A673 (cell line): ENCODE measurements at regions not wholly inside any gene's neighbourhood (a gene's known extent, or its start where the extent isn't known, plus 50 kb on each side); places are given as distances from the start of the nearest gene placed in this dataset.

Source experiments
- BruUV-seq: library from RNA; stranded (reverse); fragments of 400-500 nt; replicated peaks from 2 replicates; lab custom pipeline; 2021; lab: Mats Ljungman, UMichigan
- CTCF ChIA-PET: fragments of 300-600 bp; sonication (Branson Sonifier 250); formaldehyde crosslinking; loops from one replicate; lab custom pipeline; 2022; ENCODE audit warnings: antibody characterized with exemption; lab: Charles Lee
- POLR2A ChIA-PET: fragments of 300-600 bp; sonication (Branson Sonifier 250); formaldehyde crosslinking; loops from one replicate; lab custom pipeline; 2022; ENCODE audit warnings: antibody characterized with exemption; ENCODE audit not compliant: low non-redundant PET; lab: Charles Lee
- DNase-seq: peaks from one replicate; pipeline ENCODE4 v3.0.0-alpha.2; 2015; ENCODE audit warnings: low spot score
- H3K27ac ChIP-seq: fragments of 200-600 bp; sonication (generic); 2 replicates; pipeline ENCODE4 v1.5.1; 2016; ENCODE audit warnings: mixed run types, low read depth, mild to moderate bottlenecking, mixed read lengths, antibody characterized with exemption, low read length; ENCODE audit not compliant: poor library complexity, severe bottlenecking
- H3K27me3 ChIP-seq: fragments of 200-600 bp; sonication (generic); replicated peaks from 2 replicates; pipeline ENCODE4 v1.6.1; 2017; ENCODE audit warnings: mixed run types, low read depth, mild to moderate bottlenecking, mixed read lengths, antibody characterized with exemption, low read length; ENCODE audit not compliant: insufficient read depth, poor library complexity
- H3K36me3 ChIP-seq: fragments of 200-600 bp; sonication (generic); 2 replicates; pipeline ENCODE4 v1.6.1; 2016; ENCODE audit warnings: mixed run types, mild to moderate bottlenecking, mixed read lengths, antibody characterized with exemption, low read length; ENCODE audit not compliant: insufficient read depth, poor library complexity, severe bottlenecking
- H3K4me1 ChIP-seq: fragments of 200-600 bp; sonication (generic); 2 replicates; pipeline ENCODE4 v1.6.1; 2017; ENCODE audit warnings: mixed run types, mild to moderate bottlenecking, mixed read lengths, antibody characterized with exemption, low read length; ENCODE audit not compliant: insufficient read depth, poor library complexity, severe bottlenecking
- H3K4me3 ChIP-seq: fragments of 200-600 bp; sonication (generic); 2 replicates; pipeline ENCODE4 v1.5.1; 2016; ENCODE audit warnings: low read depth, mixed run types, mild to moderate bottlenecking, mixed read lengths, low read length; ENCODE audit not compliant: poor library complexity, severe bottlenecking
- H3K9me3 ChIP-seq: fragments of 200-600 bp; sonication (generic); 2 replicates; pipeline ENCODE4 v1.6.1; 2016; ENCODE audit warnings: mixed run types, low read depth, mild to moderate bottlenecking, mixed read lengths, antibody characterized with exemption, low read length; ENCODE audit not compliant: poor library complexity, severe bottlenecking
- EZH2 ChIP-seq: fragments of 200-600 bp; sonication (generic); IDR thresholded peaks from 2 replicates; pipeline ENCODE4 v1.6.1; 2017; ENCODE audit warnings: borderline replicate concordance, low read depth, mild to moderate bottlenecking, mixed read lengths, antibody characterized with exemption, low read length; ENCODE audit not compliant: poor library complexity, severe bottlenecking
- intact Hi-C: fragments of 100-400 bp; cut with micrococcal nuclease; formaldehyde crosslinking; loops from one replicate; pipeline ENCODE4 v1.10.0; 2022; ENCODE audit not compliant: unreplicated experiment
- TF ChIP-seq, protein P1 (sequence below): fragments of 300-800, 200-600 bp; sonication (generic); conservative IDR thresholded peaks from 2 replicates; pipeline ENCODE4 v1.5.1; 2017; ENCODE audit warnings: low read depth, mild to moderate bottlenecking, antibody characterized with exemption, low read length, moderate library complexity, mixed read lengths

DNA sequence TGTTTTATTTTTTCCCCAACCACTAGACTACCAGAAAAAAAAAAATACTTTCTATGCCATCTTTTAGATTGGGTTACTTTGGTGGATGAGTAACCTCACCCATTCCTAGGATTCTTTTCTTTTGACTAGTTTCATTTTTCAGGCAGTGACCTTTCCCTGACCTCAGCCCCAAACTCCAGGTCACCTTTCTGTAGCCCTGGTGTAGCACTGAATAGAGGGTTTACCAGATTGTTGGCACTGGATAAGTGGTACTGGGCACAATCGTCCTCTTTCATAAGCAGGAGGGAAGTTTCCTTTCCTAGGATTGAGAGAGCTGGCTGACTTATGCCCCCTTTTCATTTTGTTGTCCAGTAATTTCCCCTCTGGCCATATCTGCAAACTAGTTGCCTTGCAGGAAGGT is 169.4 kb upstream of the TMEM161B start:
- ChIA-PET POLR2A (no interaction called here), CTCF (interaction anchor here (0.6 kb wide), 1 partner anchor 21 kb away, joined by 3 read pairs; no protein-coding TSS in a partner anchor)
- intact Hi-C loops: no loop called here
- no peak overlapping the region for H3K4me3 ChIP-seq
- no peak for TF ChIP-seq EZH2
- TF ChIP-seq, protein P1, sequence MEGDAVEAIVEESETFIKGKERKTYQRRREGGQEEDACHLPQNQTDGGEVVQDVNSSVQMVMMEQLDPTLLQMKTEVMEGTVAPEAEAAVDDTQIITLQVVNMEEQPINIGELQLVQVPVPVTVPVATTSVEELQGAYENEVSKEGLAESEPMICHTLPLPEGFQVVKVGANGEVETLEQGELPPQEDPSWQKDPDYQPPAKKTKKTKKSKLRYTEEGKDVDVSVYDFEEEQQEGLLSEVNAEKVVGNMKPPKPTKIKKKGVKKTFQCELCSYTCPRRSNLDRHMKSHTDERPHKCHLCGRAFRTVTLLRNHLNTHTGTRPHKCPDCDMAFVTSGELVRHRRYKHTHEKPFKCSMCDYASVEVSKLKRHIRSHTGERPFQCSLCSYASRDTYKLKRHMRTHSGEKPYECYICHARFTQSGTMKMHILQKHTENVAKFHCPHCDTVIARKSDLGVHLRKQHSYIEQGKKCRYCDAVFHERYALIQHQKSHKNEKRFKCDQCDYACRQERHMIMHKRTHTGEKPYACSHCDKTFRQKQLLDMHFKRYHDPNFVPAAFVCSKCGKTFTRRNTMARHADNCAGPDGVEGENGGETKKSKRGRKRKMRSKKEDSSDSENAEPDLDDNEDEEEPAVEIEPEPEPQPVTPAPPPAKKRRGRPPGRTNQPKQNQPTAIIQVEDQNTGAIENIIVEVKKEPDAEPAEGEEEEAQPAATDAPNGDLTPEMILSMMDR: no peak
- no peaks in the 10 kb centered on the region for H3K36me3 ChIP-seq
- DNase-seq: no peak
- H3K27me3 ChIP-seq: no peaks in the 10 kb centered on the region
- no peaks in the 10 kb centered on the region for H3K4me1 ChIP-seq
- no peaks in the 10 kb centered on the region for H3K9me3 ChIP-seq
- no TSS peak for BruUV-seq
- H3K27ac ChIP-seq: no peak overlapping the region

DNA sequence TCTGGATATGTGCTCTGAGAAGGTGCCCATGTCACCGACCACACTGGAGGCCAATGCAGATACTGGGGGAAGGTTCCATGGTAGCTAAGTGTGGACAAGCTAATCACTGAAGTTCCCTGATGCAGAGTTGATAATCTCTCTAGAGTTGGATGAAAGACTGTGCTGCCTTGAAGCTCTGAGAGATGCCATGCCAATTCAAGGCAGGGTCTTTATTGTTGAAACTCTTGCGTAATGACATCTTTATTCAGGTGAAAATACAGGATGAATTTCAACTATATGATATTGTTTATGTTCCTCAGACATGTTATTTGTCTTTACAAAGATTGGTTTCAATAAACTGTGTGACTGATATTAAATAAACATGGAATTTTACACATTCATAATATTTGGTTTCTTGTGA is 167.6 kb upstream of the TMEM161B start:
- no peak for DNase-seq
- ChIA-PET CTCF (no interaction called here), POLR2A (no interaction called here)
- TF ChIP-seq, protein P1: no peak
- no peak for TF ChIP-seq EZH2
- H3K27me3 ChIP-seq: no peaks in the 10 kb centered on the region
- H3K9me3 ChIP-seq: no peaks in the 10 kb centered on the region
- no peak overlapping the region for H3K27ac ChIP-seq
- H3K36me3 ChIP-seq: no peaks in the 10 kb centered on the region
- no peaks in the 10 kb centered on the region for H3K4me1 ChIP-seq
- no TSS peak for BruUV-seq
- intact Hi-C loops: no loop called here
- H3K4me3 ChIP-seq: no peak overlapping the region

DNA sequence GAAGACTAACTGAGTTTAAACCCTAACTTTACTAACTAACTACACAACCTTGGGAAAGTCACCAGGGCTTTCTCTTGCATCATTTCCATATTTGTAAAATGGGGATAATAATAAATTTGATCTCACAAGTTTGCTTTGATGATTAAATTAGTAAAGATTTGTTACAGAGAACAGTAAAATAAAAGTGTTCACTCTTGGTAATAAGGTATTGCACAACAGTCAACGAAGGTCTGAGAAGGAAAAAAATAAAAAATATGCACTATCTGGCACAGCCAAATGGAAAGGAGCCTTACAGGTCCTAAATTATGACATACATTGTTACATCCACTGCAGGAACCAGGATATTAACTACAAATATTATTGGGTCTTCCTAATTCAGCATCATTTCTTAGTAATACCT is 160.0 kb upstream of the TMEM161B start:
- TF ChIP-seq EZH2: no peak
- no TSS peak for BruUV-seq
- no peak overlapping the region for H3K27ac ChIP-seq
- H3K4me1 ChIP-seq: no peaks in the 10 kb centered on the region
- H3K9me3 ChIP-seq: no peaks in the 10 kb centered on the region
- no peaks in the 10 kb centered on the region for H3K27me3 ChIP-seq
- intact Hi-C loops: no loop called here
- CTCF ChIA-PET: no interaction called here
- no peak overlapping the region for H3K4me3 ChIP-seq
- no peaks in the 10 kb centered on the region for H3K36me3 ChIP-seq
- POLR2A ChIA-PET: no interaction called here
- no peak for DNase-seq

DNA sequence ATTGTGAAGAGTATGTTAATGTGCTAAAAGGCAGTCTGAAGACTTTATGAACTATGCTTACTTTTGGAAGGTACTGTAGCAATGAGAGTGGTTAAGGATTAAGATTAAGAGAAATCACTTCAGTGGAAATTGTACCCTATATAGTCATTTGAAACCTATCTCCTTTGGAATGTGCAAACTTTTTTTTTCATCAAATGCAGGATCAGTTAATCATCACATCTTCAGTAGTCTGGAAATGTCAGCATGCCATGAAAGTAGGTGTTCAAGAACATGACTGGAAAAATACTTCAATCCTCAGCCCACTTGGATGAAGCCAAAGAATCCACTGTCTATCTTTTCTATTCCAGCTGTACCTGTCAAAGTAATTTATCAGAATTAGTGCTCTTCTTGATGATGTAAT is 157.8 kb upstream of the TMEM161B start:
- no peaks in the 10 kb centered on the region for H3K9me3 ChIP-seq

More for the DNA sequence above, 157.8 kb upstream of the TMEM161B start:
- no peak for DNase-seq
- Histone ChIP-seq H3K36me3 (no peaks in the 10 kb centered on the region), H3K27me3 (no peaks in the 10 kb centered on the region), H3K4me1 (no peaks in the 10 kb centered on the region), H3K4me3 (no peak overlapping the region), H3K27ac (no peak overlapping the region)
- BruUV-seq: no TSS peak
- ChIA-PET POLR2A (no interaction called here), CTCF (no interaction called here)
- TF ChIP-seq EZH2: no peak
- TF ChIP-seq, protein P1: no peak
- intact Hi-C loops: no loop called here
